H9 (cell line): ENCODE measurements at regions not wholly inside any gene's neighbourhood (a gene's known extent, or its start where the extent isn't known, plus 50 kb on each side); places are given as distances from the start of the nearest gene placed in this dataset.

Source experiments
- DNase-seq: peaks from one replicate; pipeline ENCODE4 v3.0.0-alpha.2; 2017
- H2AFZ ChIP-seq: one replicate; pipeline ENCODE4 v1.6.1; 2013; ENCODE audit warnings: mild to moderate bottlenecking, low read length, control low read depth, moderate library complexity
- H2AK5ac ChIP-seq: 2 replicates; pipeline ENCODE4 v1.6.1; 2013; ENCODE audit warnings: low read length, control low read depth, mixed read lengths; ENCODE audit not compliant: insufficient read length
- H2BK120ac ChIP-seq: one replicate; pipeline ENCODE4 v1.6.1; 2013; ENCODE audit warnings: low read depth, mild to moderate bottlenecking, low read length, control low read depth, inconsistent platforms; ENCODE audit not compliant: poor library complexity, severe bottlenecking
- H2BK12ac ChIP-seq: 2 replicates; pipeline ENCODE4 v1.6.1; 2013; ENCODE audit warnings: low read length, control low read depth, mixed read lengths, low read depth; ENCODE audit not compliant: insufficient read length
- H2BK15ac ChIP-seq: 2 replicates; pipeline ENCODE4 v1.6.1; 2013; ENCODE audit warnings: low read depth, low read length, control low read depth
- H2BK20ac ChIP-seq: one replicate; pipeline ENCODE4 v1.6.1; 2013; ENCODE audit warnings: low read depth, mild to moderate bottlenecking, low read length, control low read depth, inconsistent platforms; ENCODE audit not compliant: poor library complexity, severe bottlenecking
- H2BK5ac ChIP-seq: 2 replicates; pipeline ENCODE4 v1.6.1; 2013; ENCODE audit warnings: low read length, control low read depth, mixed read lengths; ENCODE audit not compliant: insufficient read length
- H3K14ac ChIP-seq: 2 replicates; pipeline ENCODE4 v1.6.1; 2013; ENCODE audit warnings: low read length, control low read depth; ENCODE audit not compliant: insufficient read depth
- H3K18ac ChIP-seq: 2 replicates; pipeline ENCODE4 v1.6.1; 2013; ENCODE audit warnings: low read depth, mild to moderate bottlenecking, mixed read lengths, low read length, control low read depth; ENCODE audit not compliant: insufficient read length
- H3K23ac ChIP-seq: 2 replicates; pipeline ENCODE4 v1.6.1; 2013; ENCODE audit warnings: low read length, control low read depth, mixed read lengths, low read depth; ENCODE audit not compliant: insufficient read length
- H3K23me2 ChIP-seq: 2 replicates; pipeline ENCODE4 v1.6.1; 2013; ENCODE audit warnings: low read depth, mild to moderate bottlenecking, mixed read lengths, low read length, control low read depth; ENCODE audit not compliant: insufficient read length, poor library complexity, severe bottlenecking
- H3K27ac ChIP-seq: 2 replicates; pipeline ENCODE4 v1.5.1; 2013; ENCODE audit warnings: low read length, control low read depth, mixed read lengths, low read depth; ENCODE audit not compliant: insufficient read length
- H3K27me3 ChIP-seq: 2 replicates; pipeline ENCODE4 v1.6.1; 2013; ENCODE audit warnings: low read length, control low read depth, inconsistent platforms; ENCODE audit not compliant: insufficient read depth
- H3K4ac ChIP-seq: 2 replicates; pipeline ENCODE4 v1.6.1; 2013; ENCODE audit warnings: low read depth, mild to moderate bottlenecking, control low read depth, inconsistent platforms, low read length, moderate library complexity
- H3K4me1 ChIP-seq: 2 replicates; pipeline ENCODE4 v1.6.1; 2013; ENCODE audit warnings: low read length, control low read depth, inconsistent platforms; ENCODE audit not compliant: insufficient read depth
- H3K4me2 ChIP-seq: 2 replicates; pipeline ENCODE4 v1.6.1; 2013; ENCODE audit warnings: low read length, control low read depth, mixed read lengths; ENCODE audit not compliant: insufficient read length, insufficient read depth
- H3K56ac ChIP-seq: 2 replicates; pipeline ENCODE4 v1.6.1; 2013; ENCODE audit warnings: low read depth, mild to moderate bottlenecking, mixed read lengths, low read length, control low read depth; ENCODE audit not compliant: insufficient read length
- H3K79me1 ChIP-seq: 2 replicates; pipeline ENCODE4 v1.6.1; 2013; ENCODE audit warnings: low read depth, mild to moderate bottlenecking, moderate library complexity, low read length, control low read depth, inconsistent platforms; ENCODE audit not compliant: insufficient read depth, poor library complexity, severe bottlenecking
- H3K79me2 ChIP-seq: 2 replicates; pipeline ENCODE4 v1.6.1; 2013; ENCODE audit warnings: low read length, control low read depth, inconsistent platforms; ENCODE audit not compliant: insufficient read depth
- H3K9ac ChIP-seq: 2 replicates; pipeline ENCODE4 v1.6.1; 2013; ENCODE audit warnings: low read length, control low read depth, mixed read lengths; ENCODE audit not compliant: insufficient read length; ENCODE audit errors: extremely low read depth
- H3K9me3 ChIP-seq: one replicate; pipeline ENCODE4 v1.6.1; 2013; ENCODE audit warnings: low read depth, low read length, inconsistent platforms; ENCODE audit not compliant: control insufficient read depth
- H3T11ph ChIP-seq: one replicate; pipeline ENCODE4 v1.6.1; 2013; ENCODE audit warnings: mild to moderate bottlenecking, low read length, control low read depth, inconsistent platforms
- H4K20me1 ChIP-seq: one replicate; pipeline ENCODE4 v1.6.1; 2013; ENCODE audit not compliant: control insufficient read depth, insufficient read length, insufficient read depth
- H4K5ac ChIP-seq: 2 replicates; pipeline ENCODE4 v1.6.1; 2013; ENCODE audit warnings: low read depth, mild to moderate bottlenecking, mixed read lengths, low read length, control low read depth; ENCODE audit not compliant: insufficient read length
- H4K8ac ChIP-seq: replicated peaks from 2 replicates; pipeline ENCODE4 v1.6.1; 2013; ENCODE audit warnings: low read length, control low read depth, mixed read lengths, low read depth; ENCODE audit not compliant: insufficient read length
- H4K91ac ChIP-seq: 2 replicates; pipeline ENCODE4 v1.6.1; 2013; ENCODE audit warnings: low read depth, mild to moderate bottlenecking, moderate library complexity, mixed read lengths, low read length, control low read depth; ENCODE audit not compliant: insufficient read length
- H3K27ac Mint-ChIP-seq, 3 experiments: 2 replicates in 2 of 3; 3 replicates in 1 of 3; pipeline ENCODE4 v1.8.0; 2020 to 2021; ENCODE audit warnings: mixed read lengths in 3 of 3, mild to moderate bottlenecking in 1 of 3, moderate library complexity in 1 of 3
- H3K27me3 Mint-ChIP-seq: 2 replicates; pipeline ENCODE4 v1.8.0; 2021; ENCODE audit warnings: low read depth, mild to moderate bottlenecking, moderate library complexity, mixed read lengths
- H3K36me3 Mint-ChIP-seq, 3 experiments: 2 replicates in 2 of 3; 3 replicates in 1 of 3; pipeline ENCODE4 v1.8.0; 2020 to 2021; ENCODE audit warnings: low read depth in 3 of 3, mixed read lengths in 3 of 3; ENCODE audit not compliant: insufficient read depth in 1 of 3
- H3K4me1 Mint-ChIP-seq, 2 experiments: 2 replicates each; pipeline ENCODE4 v1.8.0; 2020; ENCODE audit warnings: mixed read lengths in 2 of 2
- H3K4me3 Mint-ChIP-seq, 2 experiments: 2 replicates in 1 of 2; 3 replicates in 1 of 2; pipeline ENCODE4 v1.8.0; 2020 to 2021; ENCODE audit warnings: mild to moderate bottlenecking in 2 of 2, mixed read lengths in 2 of 2, moderate library complexity in 1 of 2
- H3K9me3 Mint-ChIP-seq, 2 experiments: 2 replicates in 1 of 2; 3 replicates in 1 of 2; pipeline ENCODE4 v1.8.0; 2020; ENCODE audit warnings: mild to moderate bottlenecking in 2 of 2, mixed read lengths in 2 of 2, moderate library complexity in 1 of 2
- CTCF ChIP-seq: fragments of 200-600 bp; sonication (generic); conservative IDR thresholded peaks from 3 replicates; pipeline ENCODE4 v1.8.0; 2021; ENCODE audit warnings: antibody characterized with exemption, mild to moderate bottlenecking
- WGBS: extraction: QIAGEN DNeasy Blood & Tissue Kit; methylation state at CpG from one replicate; pipeline ENCODE4 v1.1.7; 2013; ENCODE audit warnings: missing lambda C conversion rate, low lambda C conversion rate, mixed read lengths; ENCODE audit not compliant: insufficient read length; ENCODE audit errors: extremely low coverage; 5-methylcytosine and 5-hydroxymethylcytosine counted together

GRCh38 chr7:79785556-79785955 lies 332.1 kb upstream of the MAGI2 start:
- Histone ChIP-seq H3K23me2 (no peaks in the 10 kb centered on the region), H3K79me2 (no peaks in the 10 kb centered on the region), H2BK5ac (no peak overlapping the region), H4K8ac (no peak overlapping the region), H2BK120ac (no peak overlapping the region), H3K14ac (no peak overlapping the region), H3K27me3 (no peaks in the 10 kb centered on the region), H2BK15ac (no peak overlapping the region), H3K4ac (no peak overlapping the region), H2AFZ (no peak overlapping the region), H3K79me1 (no peaks in the 10 kb centered on the region), H4K5ac (no peak overlapping the region), H3K18ac (no peak overlapping the region), H3K23ac (no peak overlapping the region), H4K91ac (no peak overlapping the region), H3K27ac (no peak overlapping the region), H3K4me2 (no peak overlapping the region), H2BK20ac (no peak overlapping the region), H3T11ph (no peak overlapping the region), H3K4me1 (no peaks in the 10 kb centered on the region), H3K56ac (no peak overlapping the region), H2AK5ac (no peak overlapping the region), H4K20me1 (no peaks in the 10 kb centered on the region), H3K9ac (no peak overlapping the region), H2BK12ac (no peak overlapping the region), H3K9me3 (no peaks in the 10 kb centered on the region)
- no peak overlapping the region for H3K4me3 Mint-ChIP-seq
- no peaks in the 10 kb centered on the region for H3K27me3 Mint-ChIP-seq
- no peaks in the 10 kb centered on the region for H3K4me1 Mint-ChIP-seq
- DNase-seq: no peak
- no peak for TF ChIP-seq CTCF
- no peak overlapping the region for H3K27ac Mint-ChIP-seq
- no CpG with 5 or more reads among the region's 3 CpGs for WGBS
- H3K36me3 Mint-ChIP-seq: no peaks in the 10 kb centered on the region
- H3K9me3 Mint-ChIP-seq: no peaks in the 10 kb centered on the region
